IMR-90 (cell line): ENCODE measurements at regions not wholly inside any gene's neighbourhood (a gene's known extent, or its start where the extent isn't known, plus 50 kb on each side); places are given as distances from the start of the nearest gene placed in this dataset.

Experiments
- ATAC-seq: fragments of 200-7000 bp; cut with Tn5 transposase; 2 replicates; pipeline ENCODE4 v1.9.1; 2020; ENCODE audit warnings: low read depth, mild to moderate bottlenecking, moderate library complexity
- BruUV-seq: library from RNA; stranded (reverse); fragments of 400-500 nt; replicated peaks from 2 replicates; lab custom pipeline; 2021; lab: Mats Ljungman, UMichigan
- CTCF ChIA-PET: fragments of 300-600 bp; formaldehyde crosslinking; extraction: SDS; loops from one replicate; lab custom pipeline; 2021; ENCODE audit warnings: antibody characterized with exemption; lab: Yijun Ruan, JAX
- POLR2A ChIA-PET: fragments of 300-600 bp; sonication (Branson Sonifier 250); formaldehyde crosslinking; loops from one replicate; lab custom pipeline; 2022; ENCODE audit warnings: antibody characterized with exemption; ENCODE audit not compliant: unreplicated experiment; lab: Charles Lee
- DNase-seq: peaks from one replicate; pipeline ENCODE4 v3.0.0; 2013
- H2AFZ ChIP-seq: replicated peaks from 2 replicates; pipeline ENCODE3; 2013; ENCODE audit warnings: low read length, mild to moderate bottlenecking; ENCODE audit not compliant: poor library complexity
- H2AK5ac ChIP-seq: 2 replicates; pipeline ENCODE4 v1.6.1; 2013; ENCODE audit warnings: low read depth, low read length, inconsistent platforms
- H2AK9ac ChIP-seq: replicated peaks from 2 replicates; pipeline ENCODE3; 2013; ENCODE audit warnings: mild to moderate bottlenecking, low read depth, low read length, moderate library complexity; ENCODE audit not compliant: poor library complexity
- H2BK120ac ChIP-seq: 2 replicates; pipeline ENCODE4 v1.6.1; 2013; ENCODE audit warnings: low read depth, low read length, inconsistent platforms
- H2BK15ac ChIP-seq: 3 replicates; pipeline ENCODE4 v1.6.1; 2013; ENCODE audit warnings: low read depth, low read length, inconsistent platforms
- H2BK20ac ChIP-seq: 2 replicates; pipeline ENCODE4 v1.6.1; 2013; ENCODE audit warnings: low read depth, mild to moderate bottlenecking, inconsistent platforms, low read length, moderate library complexity
- H2BK5ac ChIP-seq: 2 replicates; pipeline ENCODE4 v1.6.1; 2013; ENCODE audit warnings: mild to moderate bottlenecking, low read depth, low read length, inconsistent platforms; ENCODE audit not compliant: poor library complexity, severe bottlenecking
- H3K14ac ChIP-seq: replicated peaks from 2 replicates; pipeline ENCODE4 v1.6.1; 2013; ENCODE audit warnings: low read depth, low read length, inconsistent platforms
- H3K18ac ChIP-seq: 2 replicates; pipeline ENCODE4 v1.6.1; 2013; ENCODE audit warnings: low read depth, low read length, control low read depth
- H3K23ac ChIP-seq: 2 replicates; pipeline ENCODE4 v1.6.1; 2013; ENCODE audit warnings: low read depth, low read length, inconsistent platforms
- H3K27ac ChIP-seq: 2 replicates; pipeline ENCODE4 v1.5.1; 2013; ENCODE audit warnings: mild to moderate bottlenecking, control low read depth, low read length; ENCODE audit not compliant: insufficient read depth
- H3K27me3 ChIP-seq: 2 replicates; pipeline ENCODE4 v1.6.1; 2013; ENCODE audit warnings: low read length; ENCODE audit not compliant: control insufficient read depth, insufficient read depth
- H3K36me3 ChIP-seq: 2 replicates; pipeline ENCODE4 v1.6.1; 2013; ENCODE audit warnings: low read length, mixed read lengths; ENCODE audit not compliant: control insufficient read depth, insufficient read depth
- H3K4ac ChIP-seq: 2 replicates; pipeline ENCODE4 v1.6.1; 2013; ENCODE audit warnings: low read depth, low read length, inconsistent platforms
- H3K4me1 ChIP-seq: 2 replicates; pipeline ENCODE4 v1.6.1; 2013; ENCODE audit warnings: low read length, mixed read lengths; ENCODE audit not compliant: control insufficient read depth, insufficient read depth
- H3K4me2 ChIP-seq: 2 replicates; pipeline ENCODE4 v1.6.1; 2013; ENCODE audit warnings: low read depth, mild to moderate bottlenecking, control low read depth, low read length, moderate library complexity
- H3K4me3 ChIP-seq: 2 replicates; pipeline ENCODE4 v1.5.1; 2013; ENCODE audit warnings: low read depth, mild to moderate bottlenecking, control low read depth, low read length, moderate library complexity; ENCODE audit not compliant: insufficient read depth
- H3K56ac ChIP-seq: 2 replicates; pipeline ENCODE4 v1.6.1; 2013; ENCODE audit warnings: low read length, inconsistent platforms; ENCODE audit not compliant: insufficient read depth; ENCODE audit errors: extremely low read depth
- H3K79me1 ChIP-seq, 2 experiments: 2 replicates each; pipeline ENCODE4 v1.6.1; 2013; ENCODE audit warnings: low read length in 2 of 2, inconsistent platforms in 1 of 2, low read depth in 1 of 2
- H3K9ac ChIP-seq: 2 replicates; pipeline ENCODE4 v1.6.1; 2013; ENCODE audit warnings: low read depth, low read length, control low read depth
- H3K9me1 ChIP-seq: 2 replicates; pipeline ENCODE4 v1.6.1; 2013; ENCODE audit warnings: low read length, inconsistent platforms; ENCODE audit not compliant: insufficient read depth
- H3K9me3 ChIP-seq: 2 replicates; pipeline ENCODE4 v1.6.1; 2013; ENCODE audit warnings: low read length; ENCODE audit not compliant: control insufficient read depth, insufficient read depth
- H4K20me1 ChIP-seq: 2 replicates; pipeline ENCODE4 v1.6.1; 2013; ENCODE audit warnings: low read length, inconsistent platforms; ENCODE audit not compliant: insufficient read depth
- H4K5ac ChIP-seq: 2 replicates; pipeline ENCODE4 v1.6.1; 2013; ENCODE audit warnings: mild to moderate bottlenecking, low read depth, low read length, control low read depth
- H4K8ac ChIP-seq, 2 experiments: 2 replicates each; pipeline ENCODE4 v1.6.1; 2013; ENCODE audit warnings: low read depth in 2 of 2, low read length in 2 of 2, control low read depth in 1 of 2, inconsistent platforms in 1 of 2
- H4K91ac ChIP-seq: 2 replicates; pipeline ENCODE4 v1.6.1; 2013; ENCODE audit warnings: low read depth, low read length, inconsistent platforms; ENCODE audit not compliant: insufficient read depth
- CEBPB ChIP-seq: IDR thresholded peaks from 2 replicates; pipeline ENCODE4 v1.6.1; 2012; ENCODE audit warnings: low read depth, low read length, improper control_type of control experiment
- FOS ChIP-seq: fragments of 150-350 bp; IDR thresholded peaks from 2 replicates; pipeline ENCODE4 v1.6.1; 2016; ENCODE audit warnings: low read depth, low read length
- MAFK ChIP-seq: IDR thresholded peaks from 2 replicates; pipeline ENCODE4 v1.6.1; 2012; ENCODE audit warnings: low read depth, low read length, improper control_type of control experiment
- RFX5 ChIP-seq: IDR thresholded peaks from 2 replicates; pipeline ENCODE4 v1.8.0; 2012; ENCODE audit warnings: low read depth, mild to moderate bottlenecking, low read length, moderate library complexity
- SMC3 ChIP-seq: fragments of 150-350 bp; IDR thresholded peaks from 2 replicates; pipeline ENCODE4 v1.6.1; 2016; ENCODE audit warnings: low read depth, mild to moderate bottlenecking, antibody characterized with exemption, low read length, moderate library complexity
- WGBS, 2 experiments: methylation state at CpG; one replicate each; pipeline versions ENCODE4 v1.1.5 to v1.1.7; 2013; ENCODE audit warnings: missing lambda C conversion rate in 2 of 2; ENCODE audit not compliant: insufficient read length in 1 of 2; ENCODE audit errors: extremely low coverage in 2 of 2; 5-methylcytosine and 5-hydroxymethylcytosine counted together
- dilution Hi-C: fragments of 300-500 bp; cut with HindIII; formaldehyde crosslinking; loops from one replicate; pipeline ENCODE4 v1.14.3; 2018; ENCODE audit warnings: low sequenced_read_pairs; ENCODE audit not compliant: unreplicated experiment
- in situ Hi-C: fragments of 300-500 bp; cut with MboI; formaldehyde crosslinking; loops from 3 replicates; pipeline ENCODE4 v1.14.3; 2019; ENCODE audit warnings: low sequenced_read_pairs, inconsistent platforms, mixed read lengths
- intact Hi-C: fragments of 100-400 bp; cut with micrococcal nuclease; formaldehyde crosslinking; loops from 2 replicates; pipeline ENCODE4 v1.10.0; 2022
- TF ChIP-seq, protein P1 (sequence below): conservative IDR thresholded peaks from 2 replicates; pipeline ENCODE4 v1.5.1; 2012; ENCODE audit warnings: mild to moderate bottlenecking, low read depth, low read length, improper control_type of control experiment
- TF ChIP-seq, protein P2 (sequence below): fragments of 150-350 bp; IDR thresholded peaks from 2 replicates; pipeline ENCODE4 v1.6.1; 2016; ENCODE audit warnings: low read depth, mild to moderate bottlenecking, low read length, moderate library complexity, borderline replicate concordance

DNA sequence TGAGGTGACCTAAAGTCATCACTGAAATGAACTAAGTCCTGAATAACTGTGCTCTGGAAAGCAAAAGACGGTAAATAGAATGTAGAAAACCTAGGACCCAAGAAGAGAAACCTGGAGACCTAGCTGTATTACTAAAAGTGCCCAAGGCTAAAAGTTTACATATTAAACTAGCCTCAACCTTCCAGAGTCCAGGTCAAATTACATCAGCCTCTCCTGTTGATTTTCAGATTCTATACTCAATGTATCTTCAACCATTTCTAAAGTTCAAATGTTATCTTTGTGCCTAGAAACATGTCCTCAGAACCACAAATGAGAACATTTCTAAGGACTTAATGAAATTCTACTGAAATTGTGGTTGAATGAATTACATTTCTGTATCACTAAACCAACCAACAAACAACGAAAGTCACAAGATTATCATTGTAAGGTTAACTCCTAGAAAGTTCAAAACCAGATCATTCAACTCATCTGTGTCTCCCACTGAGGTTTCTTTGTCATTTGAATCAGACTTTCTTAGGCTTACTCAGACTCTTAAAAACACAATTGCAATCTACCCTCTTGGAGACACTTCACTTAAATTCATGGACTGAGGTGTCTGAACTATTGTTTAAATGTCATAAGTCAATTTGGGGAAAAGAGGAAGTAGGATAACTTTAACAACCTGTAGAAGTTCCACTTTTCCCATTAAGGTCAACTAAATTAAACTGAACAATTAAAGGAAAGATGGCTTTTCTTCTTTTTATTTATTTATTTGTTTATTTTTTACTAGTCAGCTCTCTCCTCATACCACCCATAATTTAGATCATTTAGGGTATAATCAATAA, 207.7 kb downstream of the BARHL2 start:
- H3K27me3 ChIP-seq, result no peaks in the 10 kb centered on the region
- POLR2A ChIA-PET, result no interaction called here
- H3K23ac ChIP-seq, result no peak overlapping the region
- no peak overlapping the region for H4K91ac ChIP-seq
- dilution Hi-C loops, result no loop called here
- BruUV-seq, result no TSS peak
- no peak overlapping the region for H3K18ac ChIP-seq
- no peaks in the 10 kb centered on the region for H3K36me3 ChIP-seq
- H2AFZ ChIP-seq, result no peak overlapping the region
- no peak overlapping the region for H3K27ac ChIP-seq
- H2BK5ac ChIP-seq, result no peak overlapping the region
- H2AK9ac ChIP-seq, result no peak overlapping the region
- H4K8ac ChIP-seq, result no peak overlapping the region
- H3K79me1 ChIP-seq, result no peaks in the 10 kb centered on the region
- intact Hi-C loops, result no loop called here
- no peaks in the 10 kb centered on the region for H4K20me1 ChIP-seq
- TF ChIP-seq, protein P1, sequence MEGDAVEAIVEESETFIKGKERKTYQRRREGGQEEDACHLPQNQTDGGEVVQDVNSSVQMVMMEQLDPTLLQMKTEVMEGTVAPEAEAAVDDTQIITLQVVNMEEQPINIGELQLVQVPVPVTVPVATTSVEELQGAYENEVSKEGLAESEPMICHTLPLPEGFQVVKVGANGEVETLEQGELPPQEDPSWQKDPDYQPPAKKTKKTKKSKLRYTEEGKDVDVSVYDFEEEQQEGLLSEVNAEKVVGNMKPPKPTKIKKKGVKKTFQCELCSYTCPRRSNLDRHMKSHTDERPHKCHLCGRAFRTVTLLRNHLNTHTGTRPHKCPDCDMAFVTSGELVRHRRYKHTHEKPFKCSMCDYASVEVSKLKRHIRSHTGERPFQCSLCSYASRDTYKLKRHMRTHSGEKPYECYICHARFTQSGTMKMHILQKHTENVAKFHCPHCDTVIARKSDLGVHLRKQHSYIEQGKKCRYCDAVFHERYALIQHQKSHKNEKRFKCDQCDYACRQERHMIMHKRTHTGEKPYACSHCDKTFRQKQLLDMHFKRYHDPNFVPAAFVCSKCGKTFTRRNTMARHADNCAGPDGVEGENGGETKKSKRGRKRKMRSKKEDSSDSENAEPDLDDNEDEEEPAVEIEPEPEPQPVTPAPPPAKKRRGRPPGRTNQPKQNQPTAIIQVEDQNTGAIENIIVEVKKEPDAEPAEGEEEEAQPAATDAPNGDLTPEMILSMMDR, result no peak
- TF ChIP-seq MAFK (no peak), RFX5 (no peak), FOS (no peak), SMC3 (no peak), CEBPB (no peak)
- TF ChIP-seq, protein P2, sequence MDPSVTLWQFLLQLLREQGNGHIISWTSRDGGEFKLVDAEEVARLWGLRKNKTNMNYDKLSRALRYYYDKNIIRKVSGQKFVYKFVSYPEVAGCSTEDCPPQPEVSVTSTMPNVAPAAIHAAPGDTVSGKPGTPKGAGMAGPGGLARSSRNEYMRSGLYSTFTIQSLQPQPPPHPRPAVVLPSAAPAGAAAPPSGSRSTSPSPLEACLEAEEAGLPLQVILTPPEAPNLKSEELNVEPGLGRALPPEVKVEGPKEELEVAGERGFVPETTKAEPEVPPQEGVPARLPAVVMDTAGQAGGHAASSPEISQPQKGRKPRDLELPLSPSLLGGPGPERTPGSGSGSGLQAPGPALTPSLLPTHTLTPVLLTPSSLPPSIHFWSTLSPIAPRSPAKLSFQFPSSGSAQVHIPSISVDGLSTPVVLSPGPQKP, result no peak
- no peak overlapping the region for H2AK5ac ChIP-seq
- no peak overlapping the region for H3K4me3 ChIP-seq
- no peak overlapping the region for H3K9ac ChIP-seq
- H4K5ac ChIP-seq, result no peak overlapping the region
- H3K14ac ChIP-seq, result no peak overlapping the region
- no peak for ATAC-seq
- CTCF ChIA-PET, result no interaction called here
- H3K9me1 ChIP-seq, result no peaks in the 10 kb centered on the region
- H3K9me3 ChIP-seq, result no peaks in the 10 kb centered on the region
- H3K56ac ChIP-seq, result no peak overlapping the region
- H2BK20ac ChIP-seq, result no peak overlapping the region
- in situ Hi-C loops, result no loop called here
- no peak overlapping the region for H3K4ac ChIP-seq
- no peak overlapping the region for H2BK120ac ChIP-seq
- H3K4me2 ChIP-seq, result no peak overlapping the region
- WGBS, 2 experiments, result no CpG with 5 or more reads among the region's 2 CpGs
- no peak overlapping the region for H2BK15ac ChIP-seq
- H3K4me1 ChIP-seq, result no peaks in the 10 kb centered on the region
- no peak for DNase-seq
